HEK293T (cell line): ENCODE measurements at regions not wholly inside any gene's neighbourhood (a gene's known extent, or its start where the extent isn't known, plus 50 kb on each side); places are given as distances from the start of the nearest gene placed in this dataset.

Experiments used
- CTCF ChIA-PET: fragments of 350-600 bp; formaldehyde crosslinking; extraction: SDS; loops from one replicate; lab custom pipeline; 2021; ENCODE audit warnings: antibody characterized with exemption, inconsistent platforms; lab: Yijun Ruan, JAX
- POLR2A ChIA-PET: fragments of 350-600 bp; formaldehyde crosslinking; extraction: SDS; loops from one replicate; lab custom pipeline; 2020; ENCODE audit warnings: antibody characterized with exemption, inconsistent platforms; lab: Yijun Ruan, JAX
- DNase-seq: peaks from one replicate; pipeline ENCODE4 v3.0.0; 2012; ENCODE audit warnings: mixed read lengths; ENCODE audit errors: extremely low spot score
- ARNT ChIP-seq: fragments of 450-650 bp; IDR thresholded peaks from 2 replicates; pipeline ENCODE4 v1.6.1; 2017; ENCODE audit warnings: mild to moderate bottlenecking
- BHLHE40 ChIP-seq: fragments of 450-650 bp; IDR thresholded peaks from 2 replicates; pipeline ENCODE4 v1.6.1; 2016; ENCODE audit warnings: mild to moderate bottlenecking, moderate library complexity, borderline replicate concordance
- CTBP1 ChIP-seq: fragments of 450-650 bp; IDR thresholded peaks from 2 replicates; pipeline ENCODE4 v1.6.1; 2016; ENCODE audit warnings: borderline replicate concordance
- ELF4 ChIP-seq: fragments of 450-650 bp; IDR thresholded peaks from 2 replicates; pipeline ENCODE4 v1.6.1; 2017; ENCODE audit warnings: antibody characterized with exemption
- FOXA1 ChIP-seq: fragments of 450-650 bp; IDR thresholded peaks from 2 replicates; pipeline ENCODE4 v1.6.1; 2016; ENCODE audit warnings: mild to moderate bottlenecking
- FOXK2 ChIP-seq: fragments of 450-650 bp; IDR thresholded peaks from 2 replicates; pipeline ENCODE4 v1.6.1; 2016; ENCODE audit warnings: mild to moderate bottlenecking
- FOXM1 ChIP-seq: fragments of 450-650 bp; IDR thresholded peaks from 2 replicates; pipeline ENCODE4 v1.6.1; 2017; ENCODE audit warnings: mild to moderate bottlenecking, borderline replicate concordance
- HDGF ChIP-seq: fragments of 450-650 bp; IDR thresholded peaks from 2 replicates; pipeline ENCODE4 v1.6.1; 2017; ENCODE audit warnings: antibody characterized with exemption, borderline replicate concordance
- L3MBTL2 ChIP-seq: fragments of 450-650 bp; conservative IDR thresholded peaks from 2 replicates; pipeline ENCODE4 v1.6.1; 2016; ENCODE audit warnings: mild to moderate bottlenecking
- LEF1 ChIP-seq: fragments of 450-650 bp; IDR thresholded peaks from 2 replicates; pipeline ENCODE4 v1.6.1; 2017; ENCODE audit warnings: mild to moderate bottlenecking, borderline replicate concordance
- NFRKB ChIP-seq: fragments of 450-650 bp; IDR thresholded peaks from 2 replicates; pipeline ENCODE4 v1.6.1; 2016; ENCODE audit warnings: mild to moderate bottlenecking, moderate library complexity
- PKNOX1 ChIP-seq: fragments of 450-650 bp; IDR thresholded peaks from 2 replicates; pipeline ENCODE4 v1.6.1; 2016
- SP1 ChIP-seq: fragments of 450-650 bp; IDR thresholded peaks from 2 replicates; pipeline ENCODE4 v1.6.1; 2017
- SUZ12 ChIP-seq: fragments of 450-650 bp; IDR thresholded peaks from 2 replicates; pipeline ENCODE4 v1.6.1; 2016; ENCODE audit warnings: mild to moderate bottlenecking
- TARDBP ChIP-seq: fragments of 450-650 bp; IDR thresholded peaks from 2 replicates; pipeline ENCODE4 v1.6.1; 2016
- ZNF384 ChIP-seq: fragments of 450-650 bp; IDR thresholded peaks from 2 replicates; pipeline ENCODE4 v1.6.1; 2016

GRCh38 chr2:180579388-180579787 is 401.0 kb upstream of the UBE2E3 start:
- no peak for DNase-seq
- CTCF ChIA-PET = interaction anchor here (0.7 kb wide), 1 partner anchor 57 kb away, joined by 3 read pairs; no protein-coding TSS in a partner anchor
- TF ChIP-seq NFRKB (no peak), SP1 (no peak), FOXK2 (no peak), TARDBP (no peak), FOXM1 (no peak), BHLHE40 (no peak), HDGF (no peak), ARNT (no peak), ELF4 (no peak), PKNOX1 (no peak), CTBP1 (no peak), SUZ12 (no peak)
- POLR2A ChIA-PET = no interaction called here

GRCh38 chr2:180578441-180578840 is 402.0 kb upstream of the UBE2E3 start:
- TF ChIP-seq BHLHE40 (no peak), HDGF (no peak), LEF1 (no peak), ZNF384 (no peak), PKNOX1 (no peak), NFRKB (no peak), L3MBTL2 (no peak), CTBP1 (no peak), FOXK2 (no peak), TARDBP (no peak), ELF4 (no peak), FOXM1 (no peak)
- DNase-seq = no peak
- ChIA-PET CTCF (no interaction called here), POLR2A (no interaction called here)

- POLR2A ChIA-PET = no interaction called here
- CTCF ChIA-PET = interaction anchor here (0.7 kb wide), 1 partner anchor 106 kb away, joined by 7 read pairs; no protein-coding TSS in a partner anchor
- DNase-seq = no peak
- no peak for TF ChIP-seq PKNOX1
- no peak for TF ChIP-seq ELF4
- no peak for TF ChIP-seq HDGF
Observed at GRCh38 chr2:180577567-180577966, 402.8 kb upstream of the UBE2E3 start.

- no peak for DNase-seq
- ChIA-PET CTCF (no interaction called here), POLR2A (no interaction called here)
- TF ChIP-seq FOXK2 = no peak
- TF ChIP-seq FOXA1 = no peak
- TF ChIP-seq ARNT = no peak
- TF ChIP-seq ZNF384 = no peak
- TF ChIP-seq TARDBP = no peak
- no peak for TF ChIP-seq PKNOX1
- TF ChIP-seq CTBP1 = no peak
- TF ChIP-seq SUZ12 = no peak
- TF ChIP-seq SP1 = no peak
- no peak for TF ChIP-seq HDGF
- TF ChIP-seq LEF1 = no peak
- no peak for TF ChIP-seq L3MBTL2
- no peak for TF ChIP-seq NFRKB
- TF ChIP-seq FOXM1 = no peak
- TF ChIP-seq ELF4 = no peak
- TF ChIP-seq BHLHE40 = no peak
Observed at GRCh38 chr2:180573951-180574350, 406.5 kb upstream of the UBE2E3 start.

- no peak for TF ChIP-seq L3MBTL2
- TF ChIP-seq ARNT = no peak
- no peak for TF ChIP-seq FOXM1
- TF ChIP-seq FOXA1 = no peak
- TF ChIP-seq SP1 = no peak
- no peak for TF ChIP-seq BHLHE40
- no peak for TF ChIP-seq CTBP1
- TF ChIP-seq ELF4 = no peak
- no peak for TF ChIP-seq NFRKB
- TF ChIP-seq HDGF = no peak
- no peak for TF ChIP-seq PKNOX1
- no peak for TF ChIP-seq FOXK2
- no peak for TF ChIP-seq LEF1
- TF ChIP-seq SUZ12 = no peak
- TF ChIP-seq ZNF384 = no peak
- no peak for TF ChIP-seq TARDBP
- ChIA-PET CTCF (no interaction called here), POLR2A (no interaction called here)
- no peak for DNase-seq
Observed at GRCh38 chr2:180572346-180572745, 408.1 kb upstream of the UBE2E3 start.

- CTCF ChIA-PET = no interaction called here
- POLR2A ChIA-PET = no interaction called here
Observed at GRCh38 chr2:180571559-180571958, 408.8 kb upstream of the UBE2E3 start.

More at GRCh38 chr2:180571559-180571958, 408.8 kb upstream of the UBE2E3 start:
- no peak for TF ChIP-seq ELF4
- TF ChIP-seq LEF1 = no peak
- TF ChIP-seq ARNT = no peak
- DNase-seq = no peak
